ENCODE measurements at regions not wholly inside any gene's neighbourhood (a gene's known extent, or its start where the extent isn't known, plus 50 kb on each side); places are given as distances from the start of the nearest gene placed in this dataset.
"Not testable (repeated sequence)": the region's sequence is repeated elsewhere in the genome, so short reads cannot be mapped to it uniquely, and the experiment has no call there.

DNA sequence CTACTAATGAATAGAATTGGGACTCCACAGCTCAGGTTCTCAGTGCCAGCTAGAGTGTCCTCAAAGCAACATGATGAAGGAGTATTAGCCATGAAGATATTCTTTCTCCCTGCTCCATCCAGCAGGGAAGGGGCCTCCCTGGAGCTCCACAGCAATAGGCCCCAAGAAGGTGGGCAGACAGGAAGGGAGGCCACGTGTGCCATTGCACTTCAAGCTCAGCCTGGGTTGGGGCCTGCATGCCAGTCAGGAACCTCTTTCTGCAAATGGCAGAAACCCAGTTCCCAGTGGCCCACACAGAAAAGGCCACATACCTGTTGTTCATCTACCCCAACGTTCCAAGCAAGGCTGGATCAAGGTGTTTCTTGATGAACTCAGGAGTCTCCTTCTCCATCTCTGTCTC, 357.5 kb upstream of the SFSWAP start:
- H3K4me3 ChIP-seq (ENCODE audit: low read depth, low read length) = no peak overlapping the region

DNA sequence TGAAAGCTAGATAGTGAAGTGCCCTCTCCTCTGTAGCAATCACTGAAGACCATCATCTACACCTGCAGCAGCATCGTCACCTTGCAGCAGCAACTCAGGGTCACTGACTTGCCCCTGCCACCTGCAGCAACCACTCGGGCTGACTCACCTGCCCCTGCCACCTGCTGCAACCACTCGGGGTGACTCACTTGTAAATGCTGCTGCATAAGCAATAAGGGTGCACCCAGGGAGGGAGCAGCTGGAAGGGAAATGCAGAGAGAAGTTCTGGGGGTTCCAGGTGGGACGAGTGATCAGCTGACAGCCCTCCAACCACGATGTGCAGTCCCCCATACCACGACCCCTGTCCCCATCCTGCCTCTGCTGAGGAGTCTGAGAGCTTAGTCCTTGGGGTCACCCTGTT, 357.1 kb upstream of the SFSWAP start:
- no peak overlapping the region for H3K4me3 ChIP-seq (ENCODE audit: low read depth, low read length)

DNA sequence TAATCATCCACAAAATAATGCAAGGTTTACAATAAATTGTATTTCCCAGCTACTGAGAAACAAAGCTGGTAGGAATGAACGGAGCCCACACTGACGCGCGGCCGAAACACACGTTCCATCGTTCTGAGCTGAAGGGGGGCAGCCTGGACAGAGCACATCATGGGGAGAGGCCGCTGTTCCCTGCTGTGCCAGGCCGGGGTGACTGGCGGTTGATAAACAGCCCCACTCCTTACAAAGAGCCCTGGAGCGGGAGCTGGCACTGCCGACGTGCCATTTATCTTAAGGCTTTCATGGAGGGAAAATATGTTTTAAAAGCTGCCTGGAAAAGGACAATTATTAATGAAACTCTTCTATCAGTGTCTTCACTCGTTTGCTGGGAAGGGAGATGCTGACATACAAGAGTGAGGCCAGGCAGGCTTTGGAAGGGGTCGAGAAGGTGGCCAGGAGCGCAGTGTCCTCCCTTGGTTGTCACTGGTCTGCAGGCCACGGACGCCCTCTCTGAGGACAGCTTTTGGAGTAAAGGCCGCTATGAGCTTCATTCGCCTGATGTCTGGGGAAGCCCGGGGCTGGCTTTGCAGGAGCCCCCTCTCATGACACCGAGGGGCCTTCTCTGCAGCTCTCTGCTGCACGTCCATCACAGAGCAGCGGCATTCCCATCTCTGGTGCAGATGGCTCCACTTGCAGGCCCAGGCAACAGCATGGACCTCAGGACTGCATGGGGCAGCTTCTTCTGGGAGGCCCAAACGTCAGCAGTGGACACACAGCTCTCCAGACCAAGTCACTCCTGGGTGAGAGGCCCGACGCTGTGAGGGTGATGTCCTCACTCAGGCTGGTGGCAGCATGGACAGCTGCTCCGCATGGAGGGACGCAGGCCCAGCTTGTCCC, 355.3 kb upstream of the SFSWAP start:
- no peak overlapping the region for H3K4me3 ChIP-seq (ENCODE audit: low read depth, low read length)

DNA sequence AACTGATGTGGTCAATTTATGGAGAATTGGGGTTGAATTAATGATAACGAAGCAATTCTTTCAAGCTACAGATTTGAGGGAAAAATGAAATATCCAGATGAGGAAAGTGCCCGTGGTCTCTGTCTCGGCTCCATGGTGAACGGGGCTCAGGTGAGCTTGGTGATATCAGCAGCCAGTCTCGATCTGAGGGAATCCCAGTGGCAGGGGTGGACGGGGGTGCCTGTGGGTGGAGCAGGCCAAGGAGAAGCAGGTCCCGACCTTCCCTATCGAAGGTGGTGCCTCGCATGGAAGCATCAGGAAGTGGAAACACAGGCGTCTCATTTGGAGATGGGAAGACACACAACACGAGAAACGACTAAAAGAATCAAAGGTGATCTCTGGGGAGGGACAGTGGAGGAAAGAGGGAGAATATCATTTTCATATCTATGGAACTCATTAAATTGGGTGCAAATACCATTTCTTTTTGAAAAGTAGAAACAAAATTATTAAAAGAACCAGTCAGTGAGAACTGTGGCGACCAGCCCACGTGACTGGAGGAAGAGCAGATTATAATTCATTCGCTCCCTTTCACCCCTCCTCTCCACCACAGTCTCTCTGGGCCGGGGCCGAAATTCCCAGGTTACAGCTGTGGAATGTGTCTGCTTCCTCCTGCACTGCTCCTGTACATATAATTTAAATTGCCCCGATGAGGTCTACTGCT, 354.3 kb upstream of the SFSWAP start:
- no peak overlapping the region for H3K4me3 ChIP-seq (ENCODE audit: low read depth, low read length)

DNA sequence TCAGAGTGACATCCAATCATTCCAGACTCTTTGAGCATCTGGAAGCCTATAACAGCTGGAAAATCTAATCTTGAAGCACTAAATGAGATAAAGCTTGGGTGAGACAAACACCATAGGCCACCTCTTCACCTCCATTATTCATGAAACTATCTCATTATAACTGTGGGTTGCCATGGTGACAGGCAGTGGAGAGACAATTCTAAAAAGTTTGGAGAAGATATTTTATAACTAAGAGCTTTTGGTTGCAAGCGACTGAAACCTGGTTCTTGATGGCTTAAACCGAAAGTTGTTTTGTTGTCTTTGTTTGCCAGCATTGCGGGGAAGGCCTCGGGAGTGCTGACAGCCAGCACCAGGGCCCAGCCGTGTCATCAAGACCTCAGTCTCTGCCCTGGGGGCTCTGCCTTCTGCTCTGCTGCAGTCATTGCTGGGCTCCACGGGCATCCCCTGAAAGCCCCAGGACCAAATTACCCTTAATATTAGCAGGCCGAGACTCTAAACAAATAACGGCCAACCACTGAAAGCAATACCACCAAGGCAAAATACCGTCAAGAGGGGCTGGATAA, 353.6 kb upstream of the SFSWAP start:
- H3K4me3 ChIP-seq (ENCODE audit: low read depth, low read length) = no peak overlapping the region

DNA sequence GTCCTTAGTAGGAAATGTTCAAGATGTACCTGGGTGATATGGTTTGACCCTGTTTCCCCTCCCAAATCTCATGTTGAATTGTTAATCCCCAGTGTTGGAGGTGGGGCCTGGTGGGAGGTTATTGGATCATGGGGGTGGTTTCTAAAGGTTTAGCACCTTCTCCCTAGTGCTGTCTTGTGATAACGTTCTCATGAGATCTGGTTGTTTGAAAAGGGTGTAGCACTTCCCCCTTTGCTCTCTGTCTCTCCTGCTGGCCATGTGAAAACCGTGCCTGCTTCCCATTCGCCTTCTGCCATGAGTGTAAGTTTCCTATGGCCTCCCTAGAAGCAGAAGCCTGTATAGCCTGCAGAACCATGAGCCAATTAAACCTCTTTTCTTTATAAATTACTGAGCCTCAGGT, 353.0 kb upstream of the SFSWAP start:
- H3K4me3 ChIP-seq (ENCODE audit: low read depth, low read length) = no peak overlapping the region

DNA sequence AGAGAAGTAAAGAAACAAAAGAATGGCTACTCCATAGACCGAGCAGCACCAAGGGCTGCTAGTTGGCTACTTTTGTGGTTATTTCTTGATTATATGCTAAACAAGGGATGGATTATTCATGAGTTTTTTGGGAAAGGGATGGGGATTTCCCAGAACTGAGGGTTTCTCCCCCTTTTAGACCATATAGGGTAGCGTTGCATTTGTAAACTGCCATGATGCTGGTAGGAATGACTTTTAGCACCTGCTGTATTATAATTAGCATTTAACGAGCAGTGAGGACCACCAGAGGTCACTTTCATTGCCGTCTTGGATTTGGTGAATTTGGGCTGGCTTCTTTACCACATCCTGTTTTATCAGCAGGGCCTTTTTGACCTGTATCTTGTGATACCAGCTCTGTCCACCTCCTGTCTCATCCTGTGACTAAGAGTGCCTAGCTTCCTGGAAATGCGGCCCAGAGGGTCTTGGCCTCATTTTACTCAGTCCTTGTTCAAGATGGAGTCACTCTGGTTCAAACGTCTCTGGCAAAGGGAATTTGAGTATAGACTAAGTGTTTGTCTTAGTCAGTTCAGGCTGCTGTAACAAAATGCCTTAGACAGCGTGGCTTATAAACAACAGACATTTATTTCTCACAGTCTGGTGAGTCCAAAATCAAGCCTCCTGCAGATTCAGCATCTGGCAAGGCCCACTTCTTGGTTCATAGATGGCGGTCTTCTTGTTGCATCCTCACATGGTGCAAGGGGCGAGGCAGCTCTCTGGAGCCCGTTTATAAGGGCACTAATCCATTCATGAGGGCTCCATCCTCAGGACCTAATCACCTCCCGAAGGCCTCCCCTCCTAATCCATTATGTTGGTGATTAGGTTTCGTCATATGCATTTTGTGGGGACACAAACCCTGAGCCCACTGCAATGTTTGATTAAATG, 348.3 kb upstream of the SFSWAP start:
- H3K4me3 ChIP-seq (ENCODE audit: low read depth, low read length) = no peak overlapping the region

DNA sequence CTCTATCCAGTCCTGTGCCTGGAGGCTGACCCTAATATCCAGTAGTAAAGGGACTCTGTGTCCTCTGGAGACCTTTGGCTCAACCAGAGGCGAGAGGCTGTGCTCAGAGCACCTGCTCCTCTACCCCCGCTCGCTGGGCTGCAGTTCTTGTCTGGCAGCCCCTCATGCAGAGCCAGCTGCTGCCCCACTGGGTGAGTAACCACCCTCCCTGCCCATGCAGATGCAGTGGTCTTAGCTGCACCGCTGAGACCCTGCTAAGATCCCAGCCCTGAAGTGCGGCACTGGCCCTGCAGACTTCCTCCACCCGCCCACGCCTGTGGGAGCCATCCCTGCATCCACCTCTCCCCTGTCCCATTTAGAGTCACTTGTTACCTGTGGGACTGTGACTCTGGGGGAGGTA, 347.5 kb upstream of the SFSWAP start:
- no peak overlapping the region for H3K4me3 ChIP-seq (ENCODE audit: low read depth, low read length)

DNA sequence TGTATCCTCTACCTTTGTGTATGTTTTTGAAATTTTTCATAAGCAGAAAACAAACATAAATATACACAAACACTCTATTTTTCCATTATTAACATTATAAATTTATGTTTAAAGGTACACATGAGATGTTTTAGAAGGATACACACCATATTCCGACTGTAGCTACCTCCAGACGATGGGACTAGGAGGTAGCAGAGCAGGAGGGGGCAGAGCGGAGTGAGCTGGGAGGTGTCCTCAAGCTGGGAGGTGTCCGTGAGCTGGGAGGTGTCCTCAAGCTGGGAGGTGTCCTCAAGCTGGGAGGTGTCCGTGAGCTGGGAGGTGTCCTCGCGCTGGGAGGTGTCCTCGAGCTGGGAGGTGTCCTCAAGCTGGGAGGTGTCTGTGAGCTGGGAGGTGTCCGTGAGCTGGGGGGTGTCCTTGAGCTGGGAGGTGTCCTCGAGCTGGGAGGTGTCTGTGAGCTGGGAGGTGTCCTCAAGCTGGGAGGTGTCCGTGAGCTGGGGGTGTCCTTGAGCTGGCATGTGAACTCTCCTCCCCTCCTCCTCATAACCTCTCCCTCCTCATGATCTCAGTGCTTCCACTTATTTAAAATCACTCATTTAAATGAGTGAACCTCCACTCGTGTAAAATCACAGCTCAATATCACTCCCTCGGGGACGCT, 346.9 kb upstream of the SFSWAP start:
- H3K4me3 ChIP-seq (ENCODE audit: low read depth, low read length) = no peak overlapping the region

DNA sequence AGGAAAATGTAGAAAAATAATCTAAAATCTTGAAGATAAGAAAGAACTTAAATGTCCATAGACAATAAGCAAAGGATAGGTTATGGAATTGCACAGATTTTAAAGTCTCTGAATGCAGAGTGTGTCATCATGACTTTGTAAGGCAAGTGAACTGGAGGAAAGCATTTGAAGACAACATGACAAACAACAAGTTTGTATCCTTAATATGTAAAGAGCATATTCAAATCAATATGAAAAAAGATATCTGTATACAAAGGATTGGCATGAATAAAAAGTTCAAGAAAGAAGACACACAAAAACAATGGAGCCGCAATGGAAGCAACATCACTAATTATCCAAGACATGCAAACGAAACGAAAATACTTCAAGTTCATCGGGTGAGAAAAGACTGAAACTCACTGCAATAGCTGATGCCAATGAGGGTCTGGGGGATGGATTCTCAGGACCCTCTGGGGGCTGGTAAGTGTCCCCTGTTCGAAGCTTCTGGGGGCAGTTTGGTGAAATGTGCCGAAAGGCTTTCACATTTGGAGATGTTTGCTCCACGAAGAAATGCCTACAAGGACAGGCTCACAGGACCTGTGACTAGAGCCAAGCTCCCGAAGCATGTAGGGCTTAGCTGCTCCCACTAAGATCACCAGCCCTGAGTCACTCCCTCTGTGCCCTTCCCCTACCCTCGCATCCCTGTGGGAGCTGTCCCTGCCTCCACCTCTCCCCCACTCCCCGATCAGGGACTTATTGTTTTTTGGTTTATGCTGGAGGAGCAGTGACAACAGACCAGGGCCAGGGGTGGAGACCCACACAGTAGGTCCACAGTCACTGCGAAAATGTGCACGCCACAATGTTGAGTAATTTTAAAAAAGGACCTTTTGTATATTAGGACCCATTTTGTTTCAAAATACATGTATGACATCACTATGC, 345.7 kb upstream of the SFSWAP start:
- H3K4me3 ChIP-seq (ENCODE audit: low read depth, low read length) = no peak overlapping the region

DNA sequence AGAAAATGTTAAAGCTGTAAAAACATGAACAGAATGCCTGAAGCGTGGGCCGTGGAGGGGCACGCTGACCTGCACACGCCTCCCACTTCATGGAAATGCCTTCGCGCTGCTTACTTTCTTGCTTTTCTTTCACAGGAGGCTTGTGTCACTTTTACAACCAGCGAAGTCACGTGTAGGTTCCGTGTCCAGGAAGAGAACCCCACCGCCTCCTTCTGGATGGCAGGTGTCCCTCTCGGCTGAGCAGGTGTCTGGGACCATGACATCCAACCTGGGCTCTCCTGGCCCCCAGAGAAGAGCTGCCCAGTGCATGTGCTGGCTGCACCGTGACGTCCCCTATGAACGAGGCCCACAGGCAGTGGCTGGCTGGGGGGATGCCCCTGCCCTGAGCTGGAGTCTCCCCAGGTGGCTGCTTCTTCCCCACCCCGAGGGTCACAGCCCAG, 345.0 kb upstream of the SFSWAP start:
- H3K4me3 ChIP-seq (ENCODE audit: low read depth, low read length) = no peak overlapping the region

DNA sequence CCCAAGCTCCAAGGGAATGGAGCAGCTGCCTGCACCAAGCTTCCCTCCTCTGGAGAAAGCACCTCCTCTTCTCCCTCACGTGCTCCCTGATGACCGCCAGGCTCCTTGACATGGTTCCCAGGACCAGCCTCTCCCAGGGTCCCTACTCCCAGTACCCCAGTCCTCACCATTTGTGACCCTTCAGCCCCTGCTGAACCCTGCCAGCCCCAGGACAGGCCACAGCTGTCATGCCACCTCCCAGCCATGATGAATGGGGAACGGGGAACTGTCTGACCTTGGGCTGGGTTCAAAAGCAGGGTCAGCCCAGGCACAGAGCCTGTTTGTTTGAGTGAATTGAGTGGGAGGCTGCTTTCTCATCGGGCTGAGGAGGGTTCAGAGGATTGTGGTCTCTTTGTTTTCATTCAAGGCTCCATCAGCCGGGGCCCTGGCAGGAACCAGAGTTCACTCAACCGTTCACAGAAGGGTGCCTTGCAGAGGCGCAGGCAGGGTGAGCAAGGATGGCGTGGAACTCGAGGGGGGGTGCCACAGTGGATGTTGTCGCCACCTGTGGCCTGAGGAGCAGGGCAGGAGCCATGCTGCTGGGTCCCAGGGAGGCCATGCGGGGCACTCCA, 344.5 kb upstream of the SFSWAP start:
- no peak overlapping the region for H3K4me3 ChIP-seq (ENCODE audit: low read depth, low read length)

DNA sequence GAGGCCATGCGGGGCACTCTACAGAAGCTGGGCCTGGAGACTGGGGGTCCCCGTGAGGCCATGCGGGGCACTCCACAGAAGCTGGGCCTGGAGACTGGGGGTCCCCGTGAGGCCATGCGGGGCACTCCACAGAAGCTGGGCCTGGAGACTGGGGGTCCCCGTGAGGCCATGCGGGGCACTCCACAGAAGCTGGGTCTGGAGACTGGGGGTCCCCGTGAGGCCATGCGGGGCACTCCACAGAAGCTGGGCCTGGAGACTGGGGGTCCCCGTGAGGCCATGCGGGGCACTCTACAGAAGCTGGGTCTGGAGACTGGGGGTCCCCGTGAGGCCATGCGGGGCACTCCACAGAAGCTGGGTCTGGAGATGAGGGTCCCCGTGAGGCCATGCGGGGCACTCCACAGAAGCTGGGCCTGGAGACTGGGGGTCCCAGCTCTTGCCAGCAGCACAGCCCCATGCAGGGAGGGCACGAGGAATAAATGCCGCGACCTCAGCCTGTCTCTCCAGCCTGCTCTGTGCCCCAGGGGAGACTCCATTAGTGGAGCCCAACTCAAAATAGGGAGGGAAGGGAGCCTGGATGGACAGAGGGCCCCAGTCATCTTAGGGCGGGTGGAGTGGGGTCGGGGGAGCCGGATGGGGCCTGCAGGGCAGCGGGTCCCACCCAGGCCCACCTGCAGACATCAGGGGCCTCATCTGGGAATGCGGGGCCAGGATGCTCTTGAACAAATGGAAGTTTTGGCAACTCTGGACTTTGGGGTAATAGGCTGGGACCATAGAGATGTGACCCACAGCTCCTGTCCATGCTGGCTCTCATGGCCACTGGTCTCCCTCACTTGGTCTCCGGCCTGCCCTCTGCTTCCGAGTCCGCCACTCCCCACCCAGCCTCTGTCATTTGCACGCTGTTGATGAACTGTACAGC, 343.6 kb upstream of the SFSWAP start:
- H3K4me3 ChIP-seq (ENCODE audit: low read depth, low read length) = not testable (repeated sequence)

DNA sequence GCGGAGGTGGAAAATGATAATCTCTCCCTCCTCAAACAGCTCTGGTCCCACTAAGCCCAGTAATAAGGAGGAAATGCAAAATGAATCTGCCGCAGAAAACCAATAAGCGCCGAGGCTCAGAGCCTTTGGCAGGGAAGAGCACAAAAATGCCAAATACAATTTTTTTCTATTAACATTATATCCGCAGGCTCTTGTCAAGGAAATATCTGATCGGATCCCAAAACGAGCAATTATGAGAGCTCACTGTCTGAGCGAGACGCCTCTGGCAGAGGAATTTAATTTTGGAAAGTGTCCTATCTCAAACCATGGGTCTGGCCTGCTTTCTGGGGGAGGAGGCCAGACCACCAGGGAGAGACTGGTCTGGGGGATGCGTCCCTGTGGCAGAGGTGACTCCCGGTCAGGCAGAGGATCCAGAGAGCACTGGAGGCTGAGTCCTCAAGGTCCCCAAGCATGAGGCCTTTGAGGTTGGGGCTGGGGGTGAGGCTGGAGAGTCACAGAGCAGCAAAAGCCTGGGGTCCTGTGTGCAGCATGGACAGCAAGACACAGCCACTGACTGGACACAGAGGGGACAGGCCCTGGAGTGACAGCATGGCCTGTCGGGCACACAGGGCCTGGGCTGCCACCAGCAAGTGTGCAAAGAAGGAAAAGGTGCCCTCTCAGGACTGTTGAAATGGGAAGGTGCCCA, 342.8 kb upstream of the SFSWAP start:
- H3K4me3 ChIP-seq (ENCODE audit: low read depth, low read length) = no peak overlapping the region

DNA sequence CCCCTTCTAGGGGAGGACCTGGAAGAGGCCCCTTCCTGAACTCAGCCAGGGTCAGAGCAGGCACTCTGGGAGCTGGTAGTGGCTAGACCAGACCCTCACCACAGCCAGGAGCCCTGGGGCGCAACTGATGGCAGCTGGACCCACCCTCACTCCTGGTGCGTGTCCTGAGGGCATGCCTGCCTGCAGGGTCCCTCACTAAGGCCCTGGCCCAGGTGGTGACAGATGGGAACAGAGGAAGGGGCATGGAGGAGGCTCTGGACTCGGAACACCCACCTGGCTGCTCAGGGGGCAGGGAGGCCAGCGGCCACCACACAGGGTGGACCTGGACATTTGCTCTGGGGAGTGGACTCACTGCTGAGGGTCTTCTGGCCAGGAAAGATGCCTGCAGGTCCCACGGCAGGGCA, 342.2 kb upstream of the SFSWAP start:
- H3K4me3 ChIP-seq (ENCODE audit: low read depth, low read length) = no peak overlapping the region

DNA sequence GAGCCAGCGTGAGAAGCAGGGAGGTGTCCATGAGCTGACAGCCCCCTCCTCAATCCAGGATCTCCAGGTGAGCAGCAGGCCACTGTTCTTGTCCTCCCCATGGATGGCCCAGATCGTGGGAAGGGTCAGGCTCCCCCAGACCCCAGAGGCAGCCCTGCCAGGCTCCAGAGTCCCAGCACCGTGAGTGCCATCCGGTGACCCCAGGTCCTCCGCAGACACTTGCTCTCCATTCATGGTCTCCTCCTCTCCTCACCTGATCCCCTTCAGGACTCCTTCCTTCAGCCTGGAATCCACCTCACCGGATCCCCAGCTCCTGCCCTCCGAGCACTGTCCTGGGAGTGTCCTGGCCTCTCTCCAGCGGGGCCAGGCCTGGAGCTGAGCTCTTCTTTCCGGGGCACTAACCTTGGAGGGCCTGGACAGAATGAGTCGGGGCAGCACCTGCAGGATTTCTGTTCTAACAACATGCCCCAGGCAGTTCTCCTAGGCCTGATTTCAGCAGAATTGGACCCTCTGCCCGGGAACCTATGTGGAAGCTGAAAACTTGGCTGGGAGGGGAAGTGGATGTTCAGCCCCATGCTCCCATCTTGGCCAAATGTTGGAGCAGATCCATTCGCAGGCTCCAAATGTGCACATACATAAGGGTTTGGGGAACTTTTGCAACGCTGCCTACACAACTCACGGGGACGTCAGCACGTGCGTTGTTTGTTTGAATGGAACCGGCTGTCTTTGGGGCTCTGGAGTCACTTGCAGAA, 341.6 kb upstream of the SFSWAP start:
- no peak overlapping the region for H3K4me3 ChIP-seq (ENCODE audit: low read depth, low read length)

DNA sequence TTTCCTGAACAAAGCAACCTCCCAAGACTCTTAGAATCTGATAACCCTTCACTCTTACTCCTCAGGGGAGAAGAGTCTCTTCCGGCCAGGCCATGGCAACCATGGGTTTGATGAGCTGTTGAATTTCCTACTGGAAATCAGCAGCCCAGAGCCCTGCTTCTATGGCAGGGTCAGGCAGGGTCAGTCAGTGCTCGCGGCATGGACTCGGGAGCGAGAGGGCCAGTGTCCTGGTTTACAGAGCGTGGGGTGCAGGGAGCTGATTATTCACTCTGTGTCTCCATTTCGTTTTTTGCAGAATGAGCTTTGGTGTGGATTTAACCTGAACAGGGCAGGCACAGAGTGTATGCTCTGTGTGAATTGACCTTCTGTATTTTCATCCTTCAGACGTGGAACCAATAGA, 340.6 kb upstream of the SFSWAP start:
- H3K4me3 ChIP-seq (ENCODE audit: low read depth, low read length) = no peak overlapping the region

All from iPS-11a (cell line).